Kidney (tissue), 13 donors: ENCODE measurements at regions not wholly inside any gene's neighbourhood (a gene's known extent, or its start where the extent isn't known, plus 50 kb on each side); places are given as distances from the start of the nearest gene placed in this dataset.

Source experiments
- DNase-seq, 5 donors: peaks; one replicate each; pipeline ENCODE4 v3.0.0-alpha.2; 2013 to 2020
- FAIRE-seq: peaks from 2 replicates; lab custom pipeline; 2012; peaks lifted over from hg19 to GRCh38; lab: Jason Lieb, UNC
- H3K27ac ChIP-seq, 2 donors: one replicate each; pipeline ENCODE4 v1.7.0; 2013; ENCODE audit warnings: low read depth in 2 of 2, low read length in 2 of 2, inconsistent platforms in 1 of 2
- H3K27me3 ChIP-seq: one replicate; pipeline ENCODE4 v1.7.1; 2013; ENCODE audit warnings: low read length, inconsistent platforms; ENCODE audit not compliant: control insufficient read depth, insufficient read depth
- H3K36me3 ChIP-seq, 3 donors: one replicate each; pipeline versions ENCODE4 v1.7.0 to v1.7.1; 2013; ENCODE audit warnings: low read length in 3 of 3, control low read depth in 1 of 3, inconsistent platforms in 1 of 3; ENCODE audit not compliant: insufficient read depth in 3 of 3, control insufficient read depth in 2 of 3
- H3K4me1 ChIP-seq, 3 donors: one replicate each; pipeline versions ENCODE4 v1.7.0 to v1.7.1; 2013; ENCODE audit warnings: low read length in 3 of 3, inconsistent platforms in 1 of 3, low read depth in 1 of 3; ENCODE audit not compliant: control insufficient read depth in 2 of 3, insufficient read depth in 2 of 3
- H3K4me3 ChIP-seq, 3 donors: one replicate each; pipeline versions ENCODE4 v1.7.0 to v1.8.1; 2013; ENCODE audit warnings: low read length in 3 of 3, control low read depth in 1 of 3, inconsistent platforms in 1 of 3
- H3K9ac ChIP-seq, 3 donors: one replicate each; pipeline versions ENCODE4 v1.7.0 to v1.7.1; 2013; ENCODE audit warnings: low read length in 3 of 3, control low read depth in 1 of 3, inconsistent platforms in 1 of 3
- H3K9me3 ChIP-seq, 3 donors: one replicate each; pipeline versions ENCODE4 v1.7.0 to v1.7.1; 2013; ENCODE audit warnings: low read length in 3 of 3, control low read depth in 1 of 3, inconsistent platforms in 1 of 3; ENCODE audit not compliant: control insufficient read depth in 2 of 3, insufficient read depth in 1 of 3
- CTCF ChIP-seq: IDR thresholded peaks from 3 replicates; pipeline ENCODE4 v1.5.1; 2012; ENCODE audit warnings: mild to moderate bottlenecking, moderate library complexity, borderline replicate concordance; ENCODE audit not compliant: insufficient read depth; ENCODE audit errors: extremely low read depth
- intact Hi-C: fragments of 100-400 bp; cut with DNase I; formaldehyde crosslinking; loops from one replicate; pipeline ENCODE4 v1.11.1; 2022
- donor health status: control.
- donor health status: control.
- donor health status: control.
- donor health status: control.
- donor health status: control.
- donor health status: DM: yes; HTN: yes; CAD: no.
- donor health status: Normal renal cell carcinoma (clear cell type).

- Histone ChIP-seq H3K9ac (no peak overlapping the region), H3K4me1 (no peaks in the 10 kb centered on the region), H3K27me3 (no peaks in the 10 kb centered on the region), H3K9me3 (no peaks in the 10 kb centered on the region), H3K4me3 (no peak overlapping the region), H3K27ac (no peak overlapping the region), H3K36me3 (no peaks in the 10 kb centered on the region)
- FAIRE-seq: no peak
- DNase-seq: no peak
- TF ChIP-seq CTCF: no peak
- intact Hi-C loops: loop anchor here (5.0 kb wide), 1 partner anchor 1105 kb away; no protein-coding TSS in a partner anchor
These were observed 67.8 kb upstream of the PPP2R3A start for GRCh38 chr3:135897715-135898114.

GRCh38 chr3:135898774-135899173 lies 66.8 kb upstream of the PPP2R3A start:
- TF ChIP-seq CTCF: no peak
- no peaks in the 10 kb centered on the region for H3K36me3 ChIP-seq
- no peak overlapping the region for H3K4me3 ChIP-seq
- no peaks in the 10 kb centered on the region for H3K27me3 ChIP-seq
- no peak for DNase-seq
- FAIRE-seq: no peak
- intact Hi-C loops: loop anchor here (5.0 kb wide), 1 partner anchor 1106 kb away; no protein-coding TSS in a partner anchor
- no peaks in the 10 kb centered on the region for H3K4me1 ChIP-seq
- H3K27ac ChIP-seq: no peak overlapping the region
- no peaks in the 10 kb centered on the region for H3K9me3 ChIP-seq
- no peak overlapping the region for H3K9ac ChIP-seq

- Histone ChIP-seq H3K27ac (no peak overlapping the region), H3K9ac (no peak overlapping the region), H3K36me3 (no peaks in the 10 kb centered on the region), H3K9me3 (no peaks in the 10 kb centered on the region), H3K4me1 (no peaks in the 10 kb centered on the region), H3K27me3 (no peaks in the 10 kb centered on the region), H3K4me3 (no peak overlapping the region)
- intact Hi-C loops: no loop called here
- FAIRE-seq (no peak), DNase-seq (no peak)
- TF ChIP-seq CTCF: peak; percentile 54
These were observed 60.3 kb upstream of the PPP2R3A start for GRCh38 chr3:135905058-135905724.
